ENCODE measurements at regions not wholly inside any gene's neighbourhood (a gene's known extent, or its start where the extent isn't known, plus 50 kb on each side); places are given as distances from the start of the nearest gene placed in this dataset.

GRCh38 chr3:106035619-106036018, 166.8 kb upstream of the CBLB start:
- no peaks in the 10 kb centered on the region for H3K36me3 ChIP-seq
- DNase-seq, result no peak
- no peak for TF ChIP-seq CTCF (IDR thresholded peaks at IDR 0.05; ENCODE audit: low read depth, low read length)
- no peaks in the 10 kb centered on the region for H3K9me3 ChIP-seq (ENCODE audit: severe bottlenecking)
- H3K4me3 ChIP-seq (ENCODE audit: low read depth, low read length), result no peak overlapping the region
- no peaks in the 10 kb centered on the region for H3K27me3 ChIP-seq (ENCODE audit: insufficient read depth, low read depth, severe bottlenecking)
- no peak overlapping the region for H3K27ac ChIP-seq

DNA sequence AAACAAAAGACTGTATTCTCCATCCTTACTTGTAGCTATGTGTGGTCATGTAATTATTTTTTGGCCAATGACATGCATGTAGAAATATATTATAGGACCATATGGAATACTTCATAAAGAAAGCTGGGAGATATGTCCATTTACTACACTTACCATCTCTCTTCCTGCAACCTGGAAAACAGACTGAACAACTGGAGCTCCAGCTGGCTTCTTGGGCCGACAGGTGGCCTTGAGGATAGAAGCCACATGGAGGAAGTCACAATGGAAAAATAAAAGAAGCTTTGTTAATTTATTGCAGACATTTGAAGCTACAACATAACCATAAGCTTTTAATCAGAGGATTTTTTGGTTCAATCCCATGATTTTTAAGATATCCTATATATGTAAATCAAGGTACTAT, 167.9 kb upstream of the CBLB start:
- TF ChIP-seq CTCF (IDR thresholded peaks at IDR 0.05; ENCODE audit: low read depth, low read length), result no peak
- Histone ChIP-seq H3K27ac (peak overlapping the region; percentile 38), H3K4me3 (ENCODE audit: low read depth, low read length) (no peak overlapping the region), H3K27me3 (ENCODE audit: insufficient read depth, low read depth, severe bottlenecking) (no peaks in the 10 kb centered on the region), H3K9me3 (ENCODE audit: severe bottlenecking) (no peaks in the 10 kb centered on the region), H3K36me3 (no peaks in the 10 kb centered on the region)
- DNase-seq, result peak; percentile 38

DNA sequence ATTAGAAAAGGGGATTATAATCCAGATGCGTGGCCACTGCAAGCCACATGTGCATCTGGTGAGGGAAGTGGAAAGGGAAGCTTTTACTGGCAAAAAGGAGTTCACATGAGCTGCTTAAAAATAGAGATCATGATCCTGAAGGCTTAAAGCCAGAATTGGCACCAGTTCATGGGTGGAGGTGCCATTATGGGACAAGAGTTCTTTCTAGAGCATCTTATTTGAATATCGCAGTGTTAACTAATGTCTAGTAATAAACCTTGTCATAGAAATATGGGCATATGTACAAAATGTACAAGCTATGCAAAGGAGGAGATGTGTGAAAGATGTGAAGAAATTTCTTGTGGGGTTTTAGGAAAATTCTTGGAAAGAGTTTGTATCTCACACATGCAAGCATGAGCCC, 178.4 kb upstream of the CBLB start:
- no peaks in the 10 kb centered on the region for H3K27me3 ChIP-seq (ENCODE audit: insufficient read depth, low read depth, severe bottlenecking)
- no peak for TF ChIP-seq CTCF (IDR thresholded peaks at IDR 0.05; ENCODE audit: low read depth, low read length)
- no peak for DNase-seq
- no peak overlapping the region for H3K4me3 ChIP-seq (ENCODE audit: low read depth, low read length)
- H3K9me3 ChIP-seq (ENCODE audit: severe bottlenecking), result no peaks in the 10 kb centered on the region
- H3K27ac ChIP-seq, result no peak overlapping the region
- H3K36me3 ChIP-seq, result no peaks in the 10 kb centered on the region

DNA sequence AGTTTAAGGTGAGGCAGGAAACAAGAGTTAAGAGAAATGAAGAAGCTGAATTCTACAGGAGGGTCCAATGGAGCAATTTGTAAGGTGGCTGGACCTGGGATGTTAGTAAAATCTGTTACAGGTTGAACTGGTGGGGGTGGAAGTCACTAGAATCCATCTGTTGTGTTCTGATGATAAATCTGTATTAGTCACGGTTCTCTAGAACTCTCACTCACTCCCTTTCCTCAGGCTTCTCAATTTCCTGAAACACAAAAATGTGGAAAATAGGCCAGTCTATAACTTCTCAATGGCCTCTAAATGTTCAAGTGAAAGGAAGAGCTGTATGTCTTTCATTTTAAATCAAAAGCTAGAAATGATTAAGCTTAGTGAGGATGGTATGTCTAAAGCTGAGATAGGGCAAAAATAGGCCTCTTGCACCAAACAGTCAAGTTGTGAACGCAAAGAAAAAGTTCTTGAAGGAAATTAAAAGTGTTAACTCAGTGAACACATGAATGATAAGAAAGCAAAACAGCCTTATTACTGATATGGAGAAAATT, 180.2 kb upstream of the CBLB start:
- Histone ChIP-seq H3K36me3 (no peaks in the 10 kb centered on the region), H3K9me3 (ENCODE audit: severe bottlenecking) (no peaks in the 10 kb centered on the region), H3K27me3 (ENCODE audit: insufficient read depth, low read depth, severe bottlenecking) (no peaks in the 10 kb centered on the region), H3K4me3 (ENCODE audit: low read depth, low read length) (no peak overlapping the region), H3K27ac (no peak overlapping the region)
- DNase-seq, result no peak
- TF ChIP-seq CTCF (IDR thresholded peaks at IDR 0.05; ENCODE audit: low read depth, low read length), result no peak

DNA sequence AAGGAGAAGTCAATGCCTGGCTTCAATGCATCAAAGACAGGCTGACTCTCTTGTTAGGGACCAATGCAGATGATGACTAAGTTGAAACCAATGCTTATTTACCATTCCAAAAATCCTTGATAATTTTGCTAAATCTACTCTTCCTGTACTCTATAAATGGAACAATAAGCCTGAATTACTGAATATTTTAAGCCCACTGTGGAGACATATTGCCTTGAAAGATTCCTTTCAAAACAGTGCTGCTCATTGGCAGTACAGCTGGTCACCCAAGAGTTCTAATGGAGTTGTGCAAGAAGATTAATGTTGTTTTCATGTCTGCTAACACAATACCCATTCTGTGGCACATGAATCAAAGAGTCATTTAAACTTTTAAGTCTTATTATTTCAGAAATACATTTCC, 181.0 kb upstream of the CBLB start:
- Histone ChIP-seq H3K4me3 (ENCODE audit: low read depth, low read length) (no peak overlapping the region), H3K9me3 (ENCODE audit: severe bottlenecking) (no peaks in the 10 kb centered on the region), H3K36me3 (no peaks in the 10 kb centered on the region), H3K27ac (no peak overlapping the region), H3K27me3 (ENCODE audit: insufficient read depth, low read depth, severe bottlenecking) (no peaks in the 10 kb centered on the region)
- no peak for DNase-seq
- no peak for TF ChIP-seq CTCF (IDR thresholded peaks at IDR 0.05; ENCODE audit: low read depth, low read length)

- H3K27me3 ChIP-seq (ENCODE audit: insufficient read depth, low read depth, severe bottlenecking), result no peaks in the 10 kb centered on the region
- no peak for DNase-seq
- no peaks in the 10 kb centered on the region for H3K9me3 ChIP-seq (ENCODE audit: severe bottlenecking)
- H3K27ac ChIP-seq, result no peak overlapping the region
- H3K36me3 ChIP-seq, result no peaks in the 10 kb centered on the region
- TF ChIP-seq CTCF (IDR thresholded peaks at IDR 0.05; ENCODE audit: low read depth, low read length), result no peak
- H3K4me3 ChIP-seq (ENCODE audit: low read depth, low read length), result no peak overlapping the region
Observed at GRCh38 chr3:106056931-106057330, 188.1 kb upstream of the CBLB start.
